MCF 10A (cell line): ENCODE measurements at regions not wholly inside any gene's neighbourhood (a gene's known extent, or its start where the extent isn't known, plus 50 kb on each side); places are given as distances from the start of the nearest gene placed in this dataset.

Experiments
- BruUV-seq: library from RNA; stranded (reverse); fragments of 400-500 nt; replicated peaks from 2 replicates; lab custom pipeline; 2021; lab: Mats Ljungman, UMichigan
- CTCF ChIA-PET: fragments of 300-600 bp; sonication (Branson Sonifier 250); formaldehyde crosslinking; extraction: SDS; loops from one replicate; lab custom pipeline; 2021; ENCODE audit warnings: antibody characterized with exemption, inconsistent platforms; lab: Yijun Ruan, JAX
- POLR2A ChIA-PET: fragments of 300-600, 350-650 bp; sonication (Branson Sonifier 250); formaldehyde crosslinking; extraction: SDS; loops from one replicate; lab custom pipeline; 2020; ENCODE audit warnings: antibody characterized with exemption, inconsistent platforms; lab: Yijun Ruan, JAX
- DNase-seq: peaks from one replicate; pipeline ENCODE4 v3.0.0-alpha.2; 2018; ENCODE audit not compliant: unreplicated experiment
- H3K27ac Mint-ChIP-seq: one replicate; pipeline ENCODE4 v1.8.0; 2022; ENCODE audit warnings: mild to moderate bottlenecking, low read depth, mixed read lengths; ENCODE audit not compliant: unreplicated experiment
- H3K27me3 Mint-ChIP-seq: one replicate; pipeline ENCODE4 v1.8.0; 2022; ENCODE audit warnings: mixed read lengths; ENCODE audit not compliant: insufficient read depth, unreplicated experiment
- H3K36me3 Mint-ChIP-seq: one replicate; pipeline ENCODE4 v1.8.0; 2022; ENCODE audit warnings: mild to moderate bottlenecking, moderate library complexity, mixed read lengths; ENCODE audit not compliant: insufficient read depth, unreplicated experiment
- H3K4me1 Mint-ChIP-seq: one replicate; pipeline ENCODE4 v1.8.0; 2022; ENCODE audit warnings: mixed read lengths; ENCODE audit not compliant: insufficient read depth, unreplicated experiment
- H3K4me3 Mint-ChIP-seq: one replicate; pipeline ENCODE4 v1.8.0; 2022; ENCODE audit warnings: mild to moderate bottlenecking, moderate library complexity, mixed read lengths; ENCODE audit not compliant: unreplicated experiment
- H3K9me3 Mint-ChIP-seq: one replicate; pipeline ENCODE4 v1.8.0; 2022; ENCODE audit warnings: mixed read lengths; ENCODE audit not compliant: unreplicated experiment
- CTCF ChIP-seq: fragments of 200-600 bp; IDR thresholded peaks from one replicate; pipeline ENCODE4 v1.8.0; 2022; ENCODE audit warnings: antibody characterized with exemption, mild to moderate bottlenecking; ENCODE audit not compliant: unreplicated experiment
- intact Hi-C: fragments of 100-400 bp; cut with micrococcal nuclease; formaldehyde crosslinking; loops from 2 replicates; pipeline ENCODE4 v1.14.1; 2022

GRCh38 chr13:44118881-44119280 lies 239.2 kb downstream of the LACC1 start:
- Mint-ChIP-seq H3K27ac (no peak overlapping the region), H3K36me3 (no peaks in the 10 kb centered on the region), H3K4me1 (no peaks in the 10 kb centered on the region), H3K9me3 (peaks cover 10% of the 10 kb centered on the region), H3K4me3 (no peak overlapping the region), H3K27me3 (no peaks in the 10 kb centered on the region)
- ChIA-PET CTCF (no interaction called here), POLR2A (interaction anchor here (1.1 kb wide), 1 partner anchor 11 kb away, joined by 3 read pairs; no protein-coding TSS in a partner anchor)
- BruUV-seq: no TSS peak
- no peak for TF ChIP-seq CTCF
- intact Hi-C loops: no loop called here
- no peak for DNase-seq

GRCh38 chr13:44120043-44120442 lies 240.3 kb downstream of the LACC1 start:
- no peak for TF ChIP-seq CTCF

GRCh38 chr13:44120849-44121755 lies 241.4 kb downstream of the LACC1 start:
- Mint-ChIP-seq H3K27ac (no peak overlapping the region), H3K36me3 (no peaks in the 10 kb centered on the region), H3K27me3 (no peaks in the 10 kb centered on the region), H3K9me3 (peaks cover 11% of the 10 kb centered on the region), H3K4me1 (no peaks in the 10 kb centered on the region), H3K4me3 (no peak overlapping the region)
- intact Hi-C loops: no loop called here
- no TSS peak for BruUV-seq
- CTCF ChIA-PET: no interaction called here
- TF ChIP-seq CTCF: no peak
- no peak for DNase-seq
- POLR2A ChIA-PET: interaction anchor here (0.8 kb wide), 1 partner anchor 21 kb away, joined by 4 read pairs; no protein-coding TSS in a partner anchor

More at GRCh38 chr13:44120043-44120442, 240.3 kb downstream of the LACC1 start:
- Mint-ChIP-seq H3K27me3 (no peaks in the 10 kb centered on the region), H3K4me1 (no peaks in the 10 kb centered on the region), H3K27ac (no peak overlapping the region), H3K36me3 (no peaks in the 10 kb centered on the region), H3K4me3 (no peak overlapping the region), H3K9me3 (peaks cover 11% of the 10 kb centered on the region)
- ChIA-PET CTCF (interaction anchor here (0.6 kb wide), 1 partner anchor 90 kb away, joined by 3 read pairs; no protein-coding TSS in a partner anchor), POLR2A (no interaction called here)
- DNase-seq: no peak
- BruUV-seq: no TSS peak
- intact Hi-C loops: no loop called here

- intact Hi-C loops: no loop called here
- POLR2A ChIA-PET: interaction anchor here (0.7 to 0.9 kb wide), 2 partner anchors 17 to 75 kb away, joined by 3 to 4 read pairs; no protein-coding TSS in a partner anchor
- Mint-ChIP-seq H3K27ac (no peak overlapping the region), H3K4me3 (no peak overlapping the region), H3K36me3 (no peaks in the 10 kb centered on the region), H3K27me3 (no peaks in the 10 kb centered on the region), H3K9me3 (peaks cover 11% of the 10 kb centered on the region), H3K4me1 (no peaks in the 10 kb centered on the region)
- CTCF ChIA-PET: no interaction called here
- no peak for TF ChIP-seq CTCF
- no TSS peak for BruUV-seq
- no peak for DNase-seq
Observed at GRCh38 chr13:44124352-44124751, 244.6 kb downstream of the LACC1 start.
